K562 (cell line): ENCODE measurements at regions not wholly inside any gene's neighbourhood (a gene's known extent, or its start where the extent isn't known, plus 50 kb on each side); places are given as distances from the start of the nearest gene placed in this dataset.

Experiments used
- ATF6 ChIP-seq: sonication (generic); formaldehyde crosslinking; IDR thresholded peaks from 2 replicates; pipeline ENCODE4 v1.4.0; 2020; ENCODE audit warnings: mild to moderate bottlenecking, missing genetic modification reagents
- EZH2 ChIP-seq: IDR thresholded peaks from 2 replicates; pipeline ENCODE4 v1.6.1; 2012; ENCODE audit warnings: low read depth, mild to moderate bottlenecking, inconsistent platforms, low read length, borderline replicate concordance
- HCFC1 ChIP-seq: IDR thresholded peaks from 2 replicates; pipeline ENCODE4 v1.6.1; 2012; ENCODE audit warnings: low read depth, low read length, improper control_type of control experiment
- KLF1 ChIP-seq: fragments of 450-650 bp; IDR thresholded peaks from 2 replicates; pipeline ENCODE4 v1.6.1; 2016; ENCODE audit warnings: missing genetic modification characterization, missing compliant biosample characterization
- MAFG ChIP-seq: fragments of 450-650 bp; conservative IDR thresholded peaks from 2 replicates; pipeline ENCODE4 v1.6.1; 2016; ENCODE audit warnings: missing genetic modification characterization, missing compliant biosample characterization
- PHF21A ChIP-seq: fragments of 450-650 bp; IDR thresholded peaks from 2 replicates; pipeline ENCODE4 v1.6.1; 2017; ENCODE audit warnings: low read depth, borderline replicate concordance
- PKNOX1 ChIP-seq: fragments of 450-650 bp; IDR thresholded peaks from 2 replicates; pipeline ENCODE4 v1.6.1; 2016
- THRA ChIP-seq: fragments of 450-650 bp; IDR thresholded peaks from 2 replicates; pipeline ENCODE4 v1.6.1; 2017; ENCODE audit warnings: mild to moderate bottlenecking, moderate library complexity
- TF ChIP-seq, protein P1 (sequence below), 3 experiments: IDR thresholded peaks in 2 of 3; conservative IDR thresholded peaks in 1 of 3; 2 replicates each; pipeline ENCODE4 v1.5.1; 2011 to 2012; ENCODE audit warnings: low read length in 3 of 3, mild to moderate bottlenecking in 3 of 3, control low read depth in 2 of 3, improper control_type of control experiment in 1 of 3, inconsistent platforms in 1 of 3, low read depth in 1 of 3, mixed read lengths in 1 of 3, moderate library complexity in 1 of 3; ENCODE audit not compliant: insufficient read depth in 2 of 3
- TF ChIP-seq, protein P2 (sequence below): fragments of 250-450 bp; sonication (Bioruptor Pico); IDR thresholded peaks from 2 replicates; pipeline ENCODE4 v1.8.0; 2022; ENCODE audit warnings: inconsistent platforms, mild to moderate bottlenecking, moderate library complexity, borderline replicate concordance
- TF ChIP-seq, protein P3 (sequence below), 2 experiments: fragments of 450-650 bp; formaldehyde crosslinking in 1 of 2; IDR thresholded peaks; 2 replicates each; pipeline versions ENCODE4 v1.4.0 to v1.6.1; 2014 to 2020; ENCODE audit warnings: mild to moderate bottlenecking in 2 of 2, borderline replicate concordance in 1 of 2, low read depth in 1 of 2

GRCh38 chr6:3616565-3617176 is 134.8 kb downstream of the PXDC1 start:
- TF ChIP-seq HCFC1 (no peak), PHF21A (no peak), ATF6 (CRISPR knock-in tag) (no peak), MAFG (tag) (no peak), PKNOX1 (no peak), THRA (no peak), EZH2 (no peak), KLF1 (tag) (no peak)
- TF ChIP-seq, protein P1, sequence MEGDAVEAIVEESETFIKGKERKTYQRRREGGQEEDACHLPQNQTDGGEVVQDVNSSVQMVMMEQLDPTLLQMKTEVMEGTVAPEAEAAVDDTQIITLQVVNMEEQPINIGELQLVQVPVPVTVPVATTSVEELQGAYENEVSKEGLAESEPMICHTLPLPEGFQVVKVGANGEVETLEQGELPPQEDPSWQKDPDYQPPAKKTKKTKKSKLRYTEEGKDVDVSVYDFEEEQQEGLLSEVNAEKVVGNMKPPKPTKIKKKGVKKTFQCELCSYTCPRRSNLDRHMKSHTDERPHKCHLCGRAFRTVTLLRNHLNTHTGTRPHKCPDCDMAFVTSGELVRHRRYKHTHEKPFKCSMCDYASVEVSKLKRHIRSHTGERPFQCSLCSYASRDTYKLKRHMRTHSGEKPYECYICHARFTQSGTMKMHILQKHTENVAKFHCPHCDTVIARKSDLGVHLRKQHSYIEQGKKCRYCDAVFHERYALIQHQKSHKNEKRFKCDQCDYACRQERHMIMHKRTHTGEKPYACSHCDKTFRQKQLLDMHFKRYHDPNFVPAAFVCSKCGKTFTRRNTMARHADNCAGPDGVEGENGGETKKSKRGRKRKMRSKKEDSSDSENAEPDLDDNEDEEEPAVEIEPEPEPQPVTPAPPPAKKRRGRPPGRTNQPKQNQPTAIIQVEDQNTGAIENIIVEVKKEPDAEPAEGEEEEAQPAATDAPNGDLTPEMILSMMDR (IDR thresholded peaks at IDR 0.05 in 2 of 3, conservative IDR thresholded peaks at IDR 0.05 in 1 of 3; ENCODE audit: insufficient read depth in 2 of 3, low read depth in 1 of 3, low read length in 3 of 3), result no peak
- TF ChIP-seq, protein P2, sequence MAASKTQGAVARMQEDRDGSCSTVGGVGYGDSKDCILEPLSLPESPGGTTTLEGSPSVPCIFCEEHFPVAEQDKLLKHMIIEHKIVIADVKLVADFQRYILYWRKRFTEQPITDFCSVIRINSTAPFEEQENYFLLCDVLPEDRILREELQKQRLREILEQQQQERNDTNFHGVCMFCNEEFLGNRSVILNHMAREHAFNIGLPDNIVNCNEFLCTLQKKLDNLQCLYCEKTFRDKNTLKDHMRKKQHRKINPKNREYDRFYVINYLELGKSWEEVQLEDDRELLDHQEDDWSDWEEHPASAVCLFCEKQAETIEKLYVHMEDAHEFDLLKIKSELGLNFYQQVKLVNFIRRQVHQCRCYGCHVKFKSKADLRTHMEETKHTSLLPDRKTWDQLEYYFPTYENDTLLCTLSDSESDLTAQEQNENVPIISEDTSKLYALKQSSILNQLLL (CRISPR knock-in tag), result no peak
- TF ChIP-seq, protein P3, sequence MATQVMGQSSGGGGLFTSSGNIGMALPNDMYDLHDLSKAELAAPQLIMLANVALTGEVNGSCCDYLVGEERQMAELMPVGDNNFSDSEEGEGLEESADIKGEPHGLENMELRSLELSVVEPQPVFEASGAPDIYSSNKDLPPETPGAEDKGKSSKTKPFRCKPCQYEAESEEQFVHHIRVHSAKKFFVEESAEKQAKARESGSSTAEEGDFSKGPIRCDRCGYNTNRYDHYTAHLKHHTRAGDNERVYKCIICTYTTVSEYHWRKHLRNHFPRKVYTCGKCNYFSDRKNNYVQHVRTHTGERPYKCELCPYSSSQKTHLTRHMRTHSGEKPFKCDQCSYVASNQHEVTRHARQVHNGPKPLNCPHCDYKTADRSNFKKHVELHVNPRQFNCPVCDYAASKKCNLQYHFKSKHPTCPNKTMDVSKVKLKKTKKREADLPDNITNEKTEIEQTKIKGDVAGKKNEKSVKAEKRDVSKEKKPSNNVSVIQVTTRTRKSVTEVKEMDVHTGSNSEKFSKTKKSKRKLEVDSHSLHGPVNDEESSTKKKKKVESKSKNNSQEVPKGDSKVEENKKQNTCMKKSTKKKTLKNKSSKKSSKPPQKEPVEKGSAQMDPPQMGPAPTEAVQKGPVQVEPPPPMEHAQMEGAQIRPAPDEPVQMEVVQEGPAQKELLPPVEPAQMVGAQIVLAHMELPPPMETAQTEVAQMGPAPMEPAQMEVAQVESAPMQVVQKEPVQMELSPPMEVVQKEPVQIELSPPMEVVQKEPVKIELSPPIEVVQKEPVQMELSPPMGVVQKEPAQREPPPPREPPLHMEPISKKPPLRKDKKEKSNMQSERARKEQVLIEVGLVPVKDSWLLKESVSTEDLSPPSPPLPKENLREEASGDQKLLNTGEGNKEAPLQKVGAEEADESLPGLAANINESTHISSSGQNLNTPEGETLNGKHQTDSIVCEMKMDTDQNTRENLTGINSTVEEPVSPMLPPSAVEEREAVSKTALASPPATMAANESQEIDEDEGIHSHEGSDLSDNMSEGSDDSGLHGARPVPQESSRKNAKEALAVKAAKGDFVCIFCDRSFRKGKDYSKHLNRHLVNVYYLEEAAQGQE (IDR thresholded peaks at IDR 0.05; ENCODE audit: borderline replicate concordance), result no peak
- TF ChIP-seq, protein P3 (CRISPR knock-in tag; IDR thresholded peaks at IDR 0.05; ENCODE audit: low read depth), result no peak
